GM23338 (cell line): ENCODE measurements at regions not wholly inside any gene's neighbourhood (a gene's known extent, or its start where the extent isn't known, plus 50 kb on each side); places are given as distances from the start of the nearest gene placed in this dataset.

ENCODE experiments used
- ATAC-seq: fragments of 200-7000 bp; cut with Tn5 transposase; 3 replicates; pipeline ENCODE4 v1.9.1; 2020
- DNase-seq: peaks from one replicate; pipeline ENCODE4 v3.0.0-alpha.2; 2015; ENCODE audit warnings: low spot score
- H2AFZ ChIP-seq: fragments of 200-600 bp; sonication (generic); 2 replicates; pipeline ENCODE4 v1.8.0; 2016; ENCODE audit warnings: antibody characterized with exemption, mild to moderate bottlenecking, moderate library complexity
- H3F3A ChIP-seq: fragments of 200-600 bp; sonication (generic); replicated peaks from 2 replicates; pipeline ENCODE4 v1.8.0; 2017; ENCODE audit warnings: antibody characterized with exemption, mixed run types, low read depth
- H3K27ac ChIP-seq: fragments of 200-600 bp; sonication (generic); 2 replicates; pipeline ENCODE4 v1.6.1; 2016; ENCODE audit warnings: low read depth
- H3K27me3 ChIP-seq: fragments of 200-600 bp; sonication (generic); 2 replicates; pipeline ENCODE4 v1.8.0; 2016; ENCODE audit warnings: mild to moderate bottlenecking, mixed run types, moderate library complexity; ENCODE audit not compliant: insufficient read depth
- H3K36me3 ChIP-seq: fragments of 200-600 bp; sonication (generic); 2 replicates; pipeline ENCODE4 v1.8.0; 2016; ENCODE audit warnings: mild to moderate bottlenecking; ENCODE audit not compliant: insufficient read depth
- H3K4me1 ChIP-seq: fragments of 200-600 bp; sonication (generic); 2 replicates; pipeline ENCODE4 v1.8.0; 2016; ENCODE audit warnings: mild to moderate bottlenecking, moderate library complexity; ENCODE audit not compliant: insufficient read depth
- H3K4me2 ChIP-seq: fragments of 200-600 bp; sonication (generic); 2 replicates; pipeline ENCODE4 v1.7.1; 2017; ENCODE audit warnings: mixed run types
- H3K4me3 ChIP-seq: fragments of 200-600 bp; sonication (generic); 2 replicates; pipeline ENCODE4 v1.6.1; 2016; ENCODE audit warnings: mixed run types
- H3K79me2 ChIP-seq: fragments of 200-600 bp; sonication (generic); replicated peaks from 2 replicates; pipeline ENCODE4 v1.8.0; 2017; ENCODE audit warnings: mild to moderate bottlenecking; ENCODE audit not compliant: insufficient read depth
- H3K9me2 ChIP-seq: fragments of 200-600 bp; sonication (generic); 2 replicates; pipeline ENCODE4 v1.8.0; 2017; ENCODE audit not compliant: insufficient read depth
- H4K20me1 ChIP-seq: fragments of 200-600 bp; sonication (generic); replicated peaks from 2 replicates; pipeline ENCODE4 v1.8.0; 2017; ENCODE audit warnings: mild to moderate bottlenecking; ENCODE audit not compliant: insufficient read depth
- H3K27ac Mint-ChIP-seq: 2 replicates; pipeline ENCODE4 v1.8.0; 2020; ENCODE audit warnings: inconsistent platforms, mild to moderate bottlenecking, moderate library complexity, mixed read lengths
- H3K27me3 Mint-ChIP-seq: 3 replicates; pipeline ENCODE4 v1.8.0; 2022; ENCODE audit warnings: low read depth, mild to moderate bottlenecking, moderate library complexity, mixed read lengths, inconsistent platforms; ENCODE audit not compliant: insufficient read depth, poor library complexity
- H3K36me3 Mint-ChIP-seq: 3 replicates; pipeline ENCODE4 v1.8.0; 2021; ENCODE audit warnings: low read depth, mild to moderate bottlenecking, inconsistent platforms, moderate library complexity, mixed read lengths
- H3K4me1 Mint-ChIP-seq: 3 replicates; pipeline ENCODE4 v1.8.0; 2020; ENCODE audit warnings: mild to moderate bottlenecking, inconsistent platforms, mixed read lengths
- H3K4me3 Mint-ChIP-seq: 3 replicates; pipeline ENCODE4 v1.8.0; 2021; ENCODE audit warnings: moderate library complexity, mild to moderate bottlenecking, inconsistent platforms, mixed read lengths
- H3K9me3 Mint-ChIP-seq: 3 replicates; pipeline ENCODE4 v1.8.0; 2020; ENCODE audit warnings: moderate library complexity, mild to moderate bottlenecking, inconsistent platforms, mixed read lengths
- CTCF ChIP-seq, 2 experiments: fragments of 200-600 bp in 1 of 2; sonication (generic) in 1 of 2; conservative IDR thresholded peaks; 2 replicates each; pipeline versions ENCODE4 v1.5.1 to v1.6.1; 2016 to 2017; ENCODE audit warnings: antibody characterized with exemption in 2 of 2, low read depth in 2 of 2, mild to moderate bottlenecking in 2 of 2, moderate library complexity in 1 of 2
- EZH2 ChIP-seq: fragments of 200-600 bp; sonication (generic); IDR thresholded peaks from one replicate; pipeline ENCODE4 v1.8.0; 2017; ENCODE audit warnings: antibody characterized with exemption, mild to moderate bottlenecking, low read depth; ENCODE audit not compliant: unreplicated experiment
- EZH2phosphoT487 ChIP-seq: fragments of 200-600 bp; sonication (generic); IDR thresholded peaks from one replicate; pipeline ENCODE4 v1.8.1; 2018; ENCODE audit warnings: antibody characterized with exemption; ENCODE audit not compliant: unreplicated experiment
- JUNB ChIP-seq: IDR thresholded peaks from one replicate; pipeline ENCODE4 v1.6.1; 2016; ENCODE audit warnings: antibody characterized with exemption; ENCODE audit not compliant: unreplicated experiment
- NANOG ChIP-seq: IDR thresholded peaks from 2 replicates; pipeline ENCODE4 v1.6.1; 2016; ENCODE audit warnings: antibody characterized with exemption, borderline replicate concordance
- POLR2AphosphoS5 ChIP-seq: IDR thresholded peaks from 2 replicates; pipeline ENCODE4 v1.6.1; 2016; ENCODE audit warnings: antibody characterized with exemption, low read depth
- STAT1 ChIP-seq: IDR thresholded peaks from one replicate; pipeline ENCODE4 v1.6.1; 2016; ENCODE audit warnings: antibody characterized with exemption; ENCODE audit not compliant: unreplicated experiment
- ZNF331 ChIP-seq: fragments of 250-450 bp; sonication (Bioruptor Pico); IDR thresholded peaks from 2 replicates; pipeline ENCODE4 v1.5.0; 2020; ENCODE audit warnings: low read depth, mild to moderate bottlenecking, moderate library complexity
- TF ChIP-seq, protein P1 (sequence below): IDR thresholded peaks from one replicate; pipeline ENCODE4 v1.6.1; 2018; ENCODE audit warnings: antibody characterized with exemption; ENCODE audit not compliant: unreplicated experiment
- TF ChIP-seq, protein P2 (sequence below): fragments of 250-450 bp; sonication (Bioruptor Pico); IDR thresholded peaks from 2 replicates; pipeline ENCODE4 v1.5.0; 2020; ENCODE audit warnings: mild to moderate bottlenecking, moderate library complexity
- TF ChIP-seq, protein P3 (sequence below): IDR thresholded peaks from 2 replicates; pipeline ENCODE4 v1.6.1; 2016; ENCODE audit warnings: antibody characterized with exemption

DNA sequence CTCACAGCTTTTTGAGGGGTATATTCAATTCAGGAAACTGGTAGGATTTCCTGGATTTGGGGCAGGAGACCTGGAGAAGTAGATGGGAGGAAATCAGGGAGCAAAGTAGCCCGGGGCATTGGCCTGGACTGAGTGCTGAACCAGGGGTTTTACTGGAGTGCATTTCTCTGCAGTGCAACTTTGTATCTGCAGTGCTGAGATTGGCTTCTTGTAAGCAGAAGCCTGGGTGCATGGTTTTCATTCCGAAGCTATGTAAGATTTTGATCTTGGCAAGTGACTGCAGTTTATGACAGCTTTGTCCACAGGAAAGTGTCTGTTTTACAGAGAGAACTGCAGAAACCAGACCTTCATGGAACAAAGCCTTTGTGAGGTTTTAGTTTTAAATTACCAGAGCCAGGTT, 158.3 kb downstream of the SPCS3 start:
- no peaks in the 10 kb centered on the region for H3K79me2 ChIP-seq
- peaks cover 3% of the 10 kb centered on the region; the same call in 1 of the 2 replicates for H3K9me2 ChIP-seq
- no peak overlapping the region for H3K27ac ChIP-seq
- no peaks in the 10 kb centered on the region for H3F3A ChIP-seq
- Mint-ChIP-seq H3K9me3 (peaks cover 24% of the 10 kb centered on the region), H3K27me3 (no peaks in the 10 kb centered on the region), H3K27ac (no peak overlapping the region), H3K4me3 (no peak overlapping the region), H3K36me3 (peaks cover 5% of the 10 kb centered on the region; the same call in 2 of the 3 replicates), H3K4me1 (peaks cover 5% of the 10 kb centered on the region; the same call in 2 of the 3 replicates)
- no peaks in the 10 kb centered on the region for H4K20me1 ChIP-seq
- H3K4me3 ChIP-seq: no peak overlapping the region
- ATAC-seq (no peak), DNase-seq (no peak)
- H3K4me2 ChIP-seq: no peak overlapping the region
- no peaks in the 10 kb centered on the region for H3K4me1 ChIP-seq
- H3K36me3 ChIP-seq: no peaks in the 10 kb centered on the region
- H2AFZ ChIP-seq: no peak overlapping the region
- H3K27me3 ChIP-seq: no peaks in the 10 kb centered on the region
- TF ChIP-seq STAT1 (no peak), ZNF331 (CRISPR knock-in tag) (no peak), POLR2AphosphoS5 (no peak), JUNB (no peak), NANOG (no peak), EZH2phosphoT487 (no peak), CTCF (conservative IDR thresholded peaks at IDR 0.05; ENCODE audit: low read depth in 2 of 2) (no peak), EZH2 (no peak)
- TF ChIP-seq, protein P1, sequence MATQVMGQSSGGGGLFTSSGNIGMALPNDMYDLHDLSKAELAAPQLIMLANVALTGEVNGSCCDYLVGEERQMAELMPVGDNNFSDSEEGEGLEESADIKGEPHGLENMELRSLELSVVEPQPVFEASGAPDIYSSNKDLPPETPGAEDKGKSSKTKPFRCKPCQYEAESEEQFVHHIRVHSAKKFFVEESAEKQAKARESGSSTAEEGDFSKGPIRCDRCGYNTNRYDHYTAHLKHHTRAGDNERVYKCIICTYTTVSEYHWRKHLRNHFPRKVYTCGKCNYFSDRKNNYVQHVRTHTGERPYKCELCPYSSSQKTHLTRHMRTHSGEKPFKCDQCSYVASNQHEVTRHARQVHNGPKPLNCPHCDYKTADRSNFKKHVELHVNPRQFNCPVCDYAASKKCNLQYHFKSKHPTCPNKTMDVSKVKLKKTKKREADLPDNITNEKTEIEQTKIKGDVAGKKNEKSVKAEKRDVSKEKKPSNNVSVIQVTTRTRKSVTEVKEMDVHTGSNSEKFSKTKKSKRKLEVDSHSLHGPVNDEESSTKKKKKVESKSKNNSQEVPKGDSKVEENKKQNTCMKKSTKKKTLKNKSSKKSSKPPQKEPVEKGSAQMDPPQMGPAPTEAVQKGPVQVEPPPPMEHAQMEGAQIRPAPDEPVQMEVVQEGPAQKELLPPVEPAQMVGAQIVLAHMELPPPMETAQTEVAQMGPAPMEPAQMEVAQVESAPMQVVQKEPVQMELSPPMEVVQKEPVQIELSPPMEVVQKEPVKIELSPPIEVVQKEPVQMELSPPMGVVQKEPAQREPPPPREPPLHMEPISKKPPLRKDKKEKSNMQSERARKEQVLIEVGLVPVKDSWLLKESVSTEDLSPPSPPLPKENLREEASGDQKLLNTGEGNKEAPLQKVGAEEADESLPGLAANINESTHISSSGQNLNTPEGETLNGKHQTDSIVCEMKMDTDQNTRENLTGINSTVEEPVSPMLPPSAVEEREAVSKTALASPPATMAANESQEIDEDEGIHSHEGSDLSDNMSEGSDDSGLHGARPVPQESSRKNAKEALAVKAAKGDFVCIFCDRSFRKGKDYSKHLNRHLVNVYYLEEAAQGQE: no peak
- TF ChIP-seq, protein P2, sequence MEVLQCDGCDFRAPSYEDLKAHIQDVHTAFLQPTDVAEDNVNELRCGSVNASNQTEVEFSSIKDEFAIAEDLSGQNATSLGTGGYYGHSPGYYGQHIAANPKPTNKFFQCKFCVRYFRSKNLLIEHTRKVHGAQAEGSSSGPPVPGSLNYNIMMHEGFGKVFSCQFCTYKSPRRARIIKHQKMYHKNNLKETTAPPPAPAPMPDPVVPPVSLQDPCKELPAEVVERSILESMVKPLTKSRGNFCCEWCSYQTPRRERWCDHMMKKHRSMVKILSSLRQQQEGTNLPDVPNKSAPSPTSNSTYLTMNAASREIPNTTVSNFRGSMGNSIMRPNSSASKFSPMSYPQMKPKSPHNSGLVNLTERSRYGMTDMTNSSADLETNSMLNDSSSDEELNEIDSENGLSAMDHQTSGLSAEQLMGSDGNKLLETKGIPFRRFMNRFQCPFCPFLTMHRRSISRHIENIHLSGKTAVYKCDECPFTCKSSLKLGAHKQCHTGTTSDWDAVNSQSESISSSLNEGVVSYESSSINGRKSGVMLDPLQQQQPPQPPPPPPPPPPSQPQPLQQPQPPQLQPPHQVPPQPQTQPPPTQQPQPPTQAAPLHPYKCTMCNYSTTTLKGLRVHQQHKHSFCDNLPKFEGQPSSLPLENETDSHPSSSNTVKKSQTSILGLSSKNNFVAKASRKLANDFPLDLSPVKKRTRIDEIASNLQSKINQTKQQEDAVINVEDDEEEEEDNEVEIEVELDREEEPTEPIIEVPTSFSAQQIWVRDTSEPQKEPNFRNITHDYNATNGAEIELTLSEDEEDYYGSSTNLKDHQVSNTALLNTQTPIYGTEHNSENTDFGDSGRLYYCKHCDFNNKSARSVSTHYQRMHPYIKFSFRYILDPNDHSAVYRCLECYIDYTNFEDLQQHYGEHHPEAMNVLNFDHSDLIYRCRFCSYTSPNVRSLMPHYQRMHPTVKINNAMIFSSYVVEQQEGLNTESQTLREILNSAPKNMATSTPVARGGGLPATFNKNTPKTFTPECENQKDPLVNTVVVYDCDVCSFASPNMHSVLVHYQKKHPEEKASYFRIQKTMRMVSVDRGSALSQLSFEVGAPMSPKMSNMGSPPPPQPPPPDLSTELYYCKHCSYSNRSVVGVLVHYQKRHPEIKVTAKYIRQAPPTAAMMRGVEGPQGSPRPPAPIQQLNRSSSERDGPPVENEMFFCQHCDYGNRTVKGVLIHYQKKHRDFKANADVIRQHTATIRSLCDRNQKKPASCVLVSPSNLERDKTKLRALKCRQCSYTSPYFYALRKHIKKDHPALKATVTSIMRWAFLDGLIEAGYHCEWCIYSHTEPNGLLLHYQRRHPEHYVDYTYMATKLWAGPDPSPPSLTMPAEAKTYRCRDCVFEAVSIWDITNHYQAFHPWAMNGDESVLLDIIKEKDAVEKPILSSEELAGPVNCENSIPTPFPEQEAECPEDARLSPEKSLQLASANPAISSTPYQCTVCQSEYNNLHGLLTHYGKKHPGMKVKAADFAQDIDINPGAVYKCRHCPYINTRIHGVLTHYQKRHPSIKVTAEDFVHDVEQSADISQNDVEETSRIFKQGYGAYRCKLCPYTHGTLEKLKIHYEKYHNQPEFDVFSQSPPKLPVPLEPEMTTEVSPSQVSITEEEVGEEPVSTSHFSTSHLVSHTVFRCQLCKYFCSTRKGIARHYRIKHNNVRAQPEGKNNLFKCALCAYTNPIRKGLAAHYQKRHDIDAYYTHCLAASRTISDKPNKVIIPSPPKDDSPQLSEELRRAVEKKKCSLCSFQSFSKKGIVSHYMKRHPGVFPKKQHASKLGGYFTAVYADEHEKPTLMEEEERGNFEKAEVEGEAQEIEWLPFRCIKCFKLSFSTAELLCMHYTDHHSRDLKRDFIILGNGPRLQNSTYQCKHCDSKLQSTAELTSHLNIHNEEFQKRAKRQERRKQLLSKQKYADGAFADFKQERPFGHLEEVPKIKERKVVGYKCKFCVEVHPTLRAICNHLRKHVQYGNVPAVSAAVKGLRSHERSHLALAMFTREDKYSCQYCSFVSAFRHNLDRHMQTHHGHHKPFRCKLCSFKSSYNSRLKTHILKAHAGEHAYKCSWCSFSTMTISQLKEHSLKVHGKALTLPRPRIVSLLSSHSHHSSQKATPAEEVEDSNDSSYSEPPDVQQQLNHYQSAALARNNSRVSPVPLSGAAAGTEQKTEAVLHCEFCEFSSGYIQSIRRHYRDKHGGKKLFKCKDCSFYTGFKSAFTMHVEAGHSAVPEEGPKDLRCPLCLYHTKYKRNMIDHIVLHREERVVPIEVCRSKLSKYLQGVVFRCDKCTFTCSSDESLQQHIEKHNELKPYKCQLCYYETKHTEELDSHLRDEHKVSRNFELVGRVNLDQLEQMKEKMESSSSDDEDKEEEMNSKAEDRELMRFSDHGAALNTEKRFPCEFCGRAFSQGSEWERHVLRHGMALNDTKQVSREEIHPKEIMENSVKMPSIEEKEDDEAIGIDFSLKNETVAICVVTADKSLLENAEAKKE (CRISPR knock-in tag): no peak
- TF ChIP-seq, protein P3, sequence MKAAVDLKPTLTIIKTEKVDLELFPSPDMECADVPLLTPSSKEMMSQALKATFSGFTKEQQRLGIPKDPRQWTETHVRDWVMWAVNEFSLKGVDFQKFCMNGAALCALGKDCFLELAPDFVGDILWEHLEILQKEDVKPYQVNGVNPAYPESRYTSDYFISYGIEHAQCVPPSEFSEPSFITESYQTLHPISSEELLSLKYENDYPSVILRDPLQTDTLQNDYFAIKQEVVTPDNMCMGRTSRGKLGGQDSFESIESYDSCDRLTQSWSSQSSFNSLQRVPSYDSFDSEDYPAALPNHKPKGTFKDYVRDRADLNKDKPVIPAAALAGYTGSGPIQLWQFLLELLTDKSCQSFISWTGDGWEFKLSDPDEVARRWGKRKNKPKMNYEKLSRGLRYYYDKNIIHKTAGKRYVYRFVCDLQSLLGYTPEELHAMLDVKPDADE: no peak
